ENCODE measurements at regions not wholly inside any gene's neighbourhood (a gene's known extent, or its start where the extent isn't known, plus 50 kb on each side); places are given as distances from the start of the nearest gene placed in this dataset.

DNA sequence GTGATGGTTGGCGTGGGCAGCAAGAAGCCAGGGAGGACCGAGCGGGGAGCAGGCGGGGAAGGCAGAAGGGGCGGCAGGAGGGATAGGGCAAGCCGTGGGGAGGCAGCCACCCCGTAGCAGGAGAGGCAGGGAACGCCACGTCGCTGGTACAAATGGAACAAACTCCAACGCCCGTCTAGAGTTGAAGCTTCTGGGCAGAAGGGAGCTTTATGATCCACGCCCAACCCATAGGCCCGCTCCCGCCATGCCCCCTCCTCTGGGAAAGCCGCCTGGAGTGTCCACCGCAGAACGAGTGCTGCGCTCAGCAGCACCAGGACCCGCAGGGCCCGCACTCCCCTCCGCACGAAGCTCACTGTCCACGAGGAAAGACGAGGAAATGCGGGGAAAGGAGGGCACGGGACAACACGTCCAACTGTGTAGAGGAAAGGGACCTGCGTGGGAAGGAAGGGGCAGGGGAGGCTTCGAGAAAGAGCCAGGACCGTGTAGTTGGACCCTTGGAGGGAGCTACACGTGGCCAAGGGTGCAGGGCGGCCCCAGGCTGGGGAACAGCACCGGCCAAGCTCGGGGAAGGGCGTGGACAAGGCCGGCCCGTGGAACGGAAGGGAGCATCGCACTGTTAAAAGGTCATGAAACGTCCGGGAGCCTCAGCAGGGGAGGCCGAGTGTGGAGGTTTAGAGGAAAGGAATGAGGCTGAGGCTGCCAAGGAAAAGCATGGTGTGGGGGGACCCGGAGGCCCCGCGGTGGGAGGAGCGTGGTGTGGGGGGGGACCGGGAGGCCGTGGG lies 204.0 kb downstream of the DLL1 start:
- TF ChIP-seq, protein P1, sequence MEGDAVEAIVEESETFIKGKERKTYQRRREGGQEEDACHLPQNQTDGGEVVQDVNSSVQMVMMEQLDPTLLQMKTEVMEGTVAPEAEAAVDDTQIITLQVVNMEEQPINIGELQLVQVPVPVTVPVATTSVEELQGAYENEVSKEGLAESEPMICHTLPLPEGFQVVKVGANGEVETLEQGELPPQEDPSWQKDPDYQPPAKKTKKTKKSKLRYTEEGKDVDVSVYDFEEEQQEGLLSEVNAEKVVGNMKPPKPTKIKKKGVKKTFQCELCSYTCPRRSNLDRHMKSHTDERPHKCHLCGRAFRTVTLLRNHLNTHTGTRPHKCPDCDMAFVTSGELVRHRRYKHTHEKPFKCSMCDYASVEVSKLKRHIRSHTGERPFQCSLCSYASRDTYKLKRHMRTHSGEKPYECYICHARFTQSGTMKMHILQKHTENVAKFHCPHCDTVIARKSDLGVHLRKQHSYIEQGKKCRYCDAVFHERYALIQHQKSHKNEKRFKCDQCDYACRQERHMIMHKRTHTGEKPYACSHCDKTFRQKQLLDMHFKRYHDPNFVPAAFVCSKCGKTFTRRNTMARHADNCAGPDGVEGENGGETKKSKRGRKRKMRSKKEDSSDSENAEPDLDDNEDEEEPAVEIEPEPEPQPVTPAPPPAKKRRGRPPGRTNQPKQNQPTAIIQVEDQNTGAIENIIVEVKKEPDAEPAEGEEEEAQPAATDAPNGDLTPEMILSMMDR (IDR thresholded peaks at IDR 0.05; ENCODE audit: low read depth, low read length), result no peak
- no peak overlapping the region for H3K4me3 ChIP-seq (ENCODE audit: low read depth, low read length)

DNA sequence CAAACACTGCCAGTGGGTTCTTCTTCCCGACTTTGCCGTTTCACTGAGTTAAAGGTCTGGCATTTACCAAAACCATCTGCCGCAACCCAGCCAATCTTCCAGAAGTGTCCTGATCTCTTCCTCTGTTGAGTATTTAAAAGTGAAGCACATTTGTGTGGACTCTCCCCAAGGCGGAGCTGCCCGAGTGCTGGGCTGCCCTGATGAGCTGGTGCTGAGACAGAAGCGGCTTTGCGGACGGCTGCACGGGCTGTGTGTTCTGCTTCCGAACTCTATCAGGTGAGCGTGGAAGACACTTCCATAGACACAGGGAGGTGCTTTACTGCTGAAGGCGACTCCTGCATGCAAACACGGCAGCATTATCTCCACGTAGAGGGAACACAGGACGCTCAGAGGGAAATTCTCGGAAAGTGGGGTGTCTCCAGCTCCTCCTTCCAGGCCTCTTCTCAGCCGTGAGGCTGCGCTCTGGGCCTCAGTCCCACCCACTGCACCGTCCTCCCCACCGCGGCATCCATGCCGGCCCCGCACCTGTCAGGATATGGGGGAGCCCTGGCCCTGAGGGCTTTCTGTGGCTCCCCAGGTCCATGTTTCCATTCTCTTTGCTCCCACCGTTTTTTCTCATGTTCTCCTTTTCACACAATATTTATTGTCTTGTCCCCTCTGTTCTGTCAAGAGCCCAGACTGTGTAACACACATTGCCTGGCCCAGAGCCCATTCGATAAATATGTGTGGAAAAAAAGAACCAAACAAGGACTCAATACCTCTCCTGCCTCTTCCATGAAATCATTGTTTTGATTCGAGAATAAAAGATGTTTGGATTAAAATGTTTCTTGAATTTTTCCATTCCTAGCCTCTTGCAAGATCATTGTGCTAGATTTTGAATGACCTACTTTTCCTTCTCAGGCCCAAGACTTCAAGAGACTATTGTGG lies 205.1 kb downstream of the DLL1 start:
- TF ChIP-seq, protein P1 (IDR thresholded peaks at IDR 0.05; ENCODE audit: low read depth, low read length), result no peak
- H3K4me3 ChIP-seq (ENCODE audit: low read depth, low read length), result no peak overlapping the region

DNA sequence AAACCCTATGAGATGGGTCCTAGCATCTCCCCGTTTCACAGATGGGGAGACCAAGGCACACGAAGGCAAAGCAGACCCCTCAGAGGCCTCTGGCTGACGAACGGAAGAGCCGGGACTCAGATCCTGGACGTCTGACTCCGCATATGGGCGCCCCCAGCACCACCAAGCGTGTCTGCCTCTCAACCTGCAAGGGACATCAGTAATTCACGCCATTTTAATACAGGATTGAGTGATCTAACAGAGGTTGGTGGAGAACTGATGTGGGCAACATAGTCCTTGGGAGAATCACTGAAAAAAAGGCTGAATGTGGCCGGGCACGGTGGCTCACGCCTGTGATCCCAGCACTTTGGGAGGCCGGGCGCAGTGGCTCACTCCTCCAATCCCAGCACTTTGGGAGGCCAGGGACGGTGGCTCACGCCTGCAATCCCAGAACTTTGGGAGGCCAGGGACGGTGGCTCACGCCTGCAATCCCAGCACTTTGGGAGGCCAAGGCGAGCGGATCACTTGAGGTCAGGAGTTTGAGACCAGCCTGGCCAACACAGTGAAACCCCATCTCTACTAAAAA lies 206.6 kb downstream of the DLL1 start:
- H3K4me3 ChIP-seq (ENCODE audit: low read depth, low read length), result no peak overlapping the region
- TF ChIP-seq, protein P1 (IDR thresholded peaks at IDR 0.05; ENCODE audit: low read depth, low read length), result no peak

DNA sequence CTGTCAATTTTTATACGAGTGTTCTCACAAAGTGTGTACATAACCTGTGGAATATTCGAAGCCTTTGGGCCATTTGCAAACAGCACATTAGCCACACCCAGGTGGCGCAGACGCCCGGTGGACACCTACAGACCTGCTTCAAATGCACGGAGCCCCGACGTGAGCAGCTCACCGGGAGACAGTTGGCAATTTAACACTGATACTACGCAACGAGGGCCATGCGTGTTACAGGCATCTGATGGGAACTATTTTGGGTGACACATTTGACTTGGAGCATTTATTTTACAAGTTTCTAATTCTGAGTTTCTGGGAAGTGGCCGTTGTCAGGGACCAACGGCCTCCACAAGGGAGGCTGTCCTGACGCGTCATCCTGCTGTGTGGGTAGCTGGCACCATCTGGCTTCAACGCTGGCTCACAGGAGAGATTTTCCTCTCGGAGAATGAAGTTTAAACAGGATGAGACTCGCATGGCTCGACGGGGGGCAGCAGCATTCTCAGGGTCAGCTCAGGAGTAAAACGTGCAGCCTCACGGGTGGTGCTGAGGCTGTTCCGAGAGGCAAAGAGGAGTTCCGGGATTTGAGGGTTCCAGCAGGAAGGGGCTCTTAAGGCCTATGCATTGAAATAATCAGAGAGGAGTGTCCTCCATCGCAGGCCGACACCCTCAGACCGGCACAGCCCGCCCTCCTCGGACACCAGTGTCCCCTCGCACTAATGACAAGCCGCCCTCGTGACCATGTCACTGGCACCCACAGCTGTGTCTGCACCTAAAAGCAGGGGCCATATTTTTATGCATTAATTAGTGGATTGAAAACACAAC lies 207.4 kb downstream of the DLL1 start:
- H3K4me3 ChIP-seq (ENCODE audit: low read depth, low read length), result no peak overlapping the region
- TF ChIP-seq, protein P1 (IDR thresholded peaks at IDR 0.05; ENCODE audit: low read depth, low read length), result no peak

DNA sequence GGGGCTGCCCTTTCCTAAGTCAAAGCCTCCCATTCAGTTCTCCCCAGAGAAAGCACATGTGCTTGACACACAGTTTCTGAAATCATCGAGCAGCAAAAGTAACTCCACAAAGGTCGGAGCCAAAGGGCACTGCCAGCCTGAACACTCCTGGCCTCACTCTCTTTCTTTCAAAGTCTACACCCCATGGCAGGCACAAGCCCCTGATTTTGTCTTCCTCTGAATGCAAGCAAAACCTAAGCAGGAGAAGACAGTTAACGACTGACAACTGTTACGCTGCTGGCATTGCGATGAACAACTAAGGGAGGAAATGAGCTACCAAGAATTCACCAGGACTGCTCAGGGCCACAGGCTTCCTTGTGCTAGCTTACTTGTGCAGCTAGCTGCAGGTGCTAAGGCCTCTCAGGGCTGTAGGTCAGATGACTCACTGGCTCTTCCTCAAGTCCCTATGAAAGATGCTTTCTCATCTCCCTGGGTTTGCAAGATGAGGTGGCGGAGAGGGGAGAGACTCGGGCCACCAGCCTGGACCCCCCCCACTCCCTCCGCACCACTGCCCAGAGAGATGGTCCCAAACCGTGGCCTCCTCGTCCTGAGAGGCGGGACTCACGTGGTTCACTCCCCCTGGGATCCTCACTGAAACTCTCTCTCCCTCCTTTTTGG lies 208.2 kb downstream of the DLL1 start:
- no peak overlapping the region for H3K4me3 ChIP-seq (ENCODE audit: low read depth, low read length)
- TF ChIP-seq, protein P1 (IDR thresholded peaks at IDR 0.05; ENCODE audit: low read depth, low read length), result no peak

DNA sequence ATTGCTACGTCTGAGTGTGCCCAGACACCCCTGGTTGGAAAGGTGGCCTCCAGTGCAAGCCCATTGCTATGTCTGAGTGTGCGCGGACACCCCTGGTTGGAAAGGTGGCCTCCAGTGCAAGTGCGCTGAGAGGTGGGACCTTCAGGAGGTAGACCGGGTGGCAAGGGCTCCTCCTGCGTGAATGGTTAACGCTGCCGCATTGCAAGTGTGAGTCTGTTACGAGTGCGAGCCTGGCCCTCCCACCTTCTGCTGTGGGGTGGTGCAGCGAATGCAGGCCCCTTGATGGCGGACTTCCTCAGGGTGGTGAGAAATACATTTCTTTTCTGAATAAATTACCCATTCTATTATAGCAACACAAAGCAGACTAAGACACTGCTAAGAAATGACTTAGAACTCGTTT lies 208.8 kb downstream of the DLL1 start:
- TF ChIP-seq, protein P1 (IDR thresholded peaks at IDR 0.05; ENCODE audit: low read depth, low read length), result no peak
- H3K4me3 ChIP-seq (ENCODE audit: low read depth, low read length), result no peak overlapping the region

Data from WI38 (cell line).